DOHH2 (cell line): ENCODE measurements at regions not wholly inside any gene's neighbourhood (a gene's known extent, or its start where the extent isn't known, plus 50 kb on each side); places are given as distances from the start of the nearest gene placed in this dataset.

Experiments used
- EZH2phosphoT487 ChIP-seq: fragments of 200-600 bp; sonication (generic); IDR thresholded peaks from 2 replicates; pipeline ENCODE4 v1.6.1; 2017; ENCODE audit warnings: borderline replicate concordance, mild to moderate bottlenecking, antibody characterized with exemption, low read length, moderate library complexity, mixed read lengths
- TF ChIP-seq, protein P1 (sequence below): fragments of 200-600 bp; sonication (generic); IDR thresholded peaks from one replicate; pipeline ENCODE4 v1.5.1; 2014; ENCODE audit warnings: antibody characterized with exemption, mild to moderate bottlenecking, low read depth, low read length; ENCODE audit not compliant: poor library complexity, severe bottlenecking

- TF ChIP-seq, protein P1, sequence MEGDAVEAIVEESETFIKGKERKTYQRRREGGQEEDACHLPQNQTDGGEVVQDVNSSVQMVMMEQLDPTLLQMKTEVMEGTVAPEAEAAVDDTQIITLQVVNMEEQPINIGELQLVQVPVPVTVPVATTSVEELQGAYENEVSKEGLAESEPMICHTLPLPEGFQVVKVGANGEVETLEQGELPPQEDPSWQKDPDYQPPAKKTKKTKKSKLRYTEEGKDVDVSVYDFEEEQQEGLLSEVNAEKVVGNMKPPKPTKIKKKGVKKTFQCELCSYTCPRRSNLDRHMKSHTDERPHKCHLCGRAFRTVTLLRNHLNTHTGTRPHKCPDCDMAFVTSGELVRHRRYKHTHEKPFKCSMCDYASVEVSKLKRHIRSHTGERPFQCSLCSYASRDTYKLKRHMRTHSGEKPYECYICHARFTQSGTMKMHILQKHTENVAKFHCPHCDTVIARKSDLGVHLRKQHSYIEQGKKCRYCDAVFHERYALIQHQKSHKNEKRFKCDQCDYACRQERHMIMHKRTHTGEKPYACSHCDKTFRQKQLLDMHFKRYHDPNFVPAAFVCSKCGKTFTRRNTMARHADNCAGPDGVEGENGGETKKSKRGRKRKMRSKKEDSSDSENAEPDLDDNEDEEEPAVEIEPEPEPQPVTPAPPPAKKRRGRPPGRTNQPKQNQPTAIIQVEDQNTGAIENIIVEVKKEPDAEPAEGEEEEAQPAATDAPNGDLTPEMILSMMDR: no peak
- TF ChIP-seq EZH2phosphoT487: no peak
Measured at GRCh38 chr10:63783882-63784281, 262.7 kb downstream of the REEP3 start.
